ENCODE measurements at regions not wholly inside any gene's neighbourhood (a gene's known extent, or its start where the extent isn't known, plus 50 kb on each side); places are given as distances from the start of the nearest gene placed in this dataset.

DNA sequence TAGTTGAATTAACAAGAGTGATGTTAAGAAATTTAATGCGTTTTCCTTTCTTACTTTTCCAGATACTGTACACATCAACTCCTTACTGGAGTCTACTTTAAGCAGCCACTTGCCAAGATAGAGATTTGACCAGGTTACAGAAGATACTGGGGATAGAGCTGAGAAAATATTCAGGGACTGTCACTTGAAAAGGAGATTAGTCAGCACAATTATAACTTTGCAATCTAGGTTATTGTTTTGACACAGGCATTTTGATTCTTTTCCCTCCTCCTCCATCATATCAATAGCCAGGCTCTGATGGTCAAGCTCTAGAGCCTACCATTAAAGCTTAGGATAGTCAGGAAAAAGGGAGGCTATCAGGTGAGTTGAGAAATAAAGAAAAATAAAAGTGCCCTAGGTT lies 345.9 kb upstream of the ITGA1 start:
- Histone ChIP-seq H4K91ac (ENCODE audit: low read length) (no peak overlapping the region), H2AFZ (ENCODE audit: low read depth, low read length) (no peak overlapping the region), H3K79me1 (replicated peaks; ENCODE audit: low read length, poor library complexity, severe bottlenecking) (no peaks in the 10 kb centered on the region), H3K18ac (ENCODE audit: low read depth in 1 of 2, low read length in 2 of 2) (no peak overlapping the region), H3K4me3 (ENCODE audit: insufficient read depth in 1 of 2, low read depth in 1 of 2, low read length in 2 of 2) (no peak overlapping the region), H3K27me3 (ENCODE audit: control insufficient read depth in 1 of 2, insufficient read depth in 1 of 2, low read length in 2 of 2) (no peaks in the 10 kb centered on the region), H3K9ac (ENCODE audit: low read length) (no peak overlapping the region), H2BK12ac (ENCODE audit: low read length in 2 of 2) (no peak overlapping the region), H3K9me3 (ENCODE audit: control insufficient read depth, low read length) (no peaks in the 10 kb centered on the region), H2BK5ac (ENCODE audit: low read depth, low read length, poor library complexity, severe bottlenecking) (no peak overlapping the region), H3K4ac (ENCODE audit: low read depth in 1 of 2, low read length in 2 of 2) (no peak overlapping the region), H3K4me2 (ENCODE audit: low read length, poor library complexity, severe bottlenecking) (no peak overlapping the region), H2BK120ac (ENCODE audit: low read depth, low read length) (no peak overlapping the region), H3K36me3 (ENCODE audit: control insufficient read depth in 1 of 2, insufficient read depth in 2 of 2, low read depth in 1 of 2, low read length in 2 of 2) (no peaks in the 10 kb centered on the region), H2BK15ac (ENCODE audit: low read depth, poor library complexity, severe bottlenecking) (no peak overlapping the region), H4K8ac (ENCODE audit: low read length) (no peak overlapping the region), H3K23ac (ENCODE audit: low read length in 2 of 2) (no peak overlapping the region), H3K27ac (ENCODE audit: low read length, poor library complexity, severe bottlenecking) (no peak overlapping the region), H3K4me1 (ENCODE audit: control insufficient read depth, insufficient read depth, low read depth, low read length) (no peaks in the 10 kb centered on the region), H3K14ac (ENCODE audit: low read length in 2 of 2) (no peak overlapping the region), H2AK5ac (ENCODE audit: low read length, severe bottlenecking) (no peak overlapping the region)
- DNase-seq = no peak
- WGBS = no CpG with 5 or more reads among the region's 1 CpG

DNA sequence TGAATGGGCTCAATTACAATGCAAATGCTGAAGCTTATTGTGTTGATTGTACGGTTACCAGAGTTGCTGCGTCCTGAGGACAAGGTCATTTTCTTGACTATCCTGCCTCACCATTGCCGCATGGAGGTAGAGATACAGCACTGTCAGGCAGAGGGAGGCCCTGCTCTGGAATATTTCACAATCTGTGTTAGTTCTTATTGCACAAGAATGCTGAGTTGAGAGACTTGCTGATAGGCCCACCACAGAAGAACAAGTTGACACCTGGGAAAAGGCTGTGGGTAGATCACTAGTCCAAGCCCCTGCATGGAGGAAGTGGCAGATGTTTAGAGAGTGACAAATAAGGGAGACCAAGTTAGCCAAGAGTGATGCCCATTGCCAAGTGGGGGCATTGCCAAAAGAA lies 344.5 kb upstream of the ITGA1 start:
- no peak overlapping the region for H3K27ac ChIP-seq (ENCODE audit: low read length, poor library complexity, severe bottlenecking)
- no peak overlapping the region for H2AK5ac ChIP-seq (ENCODE audit: low read length, severe bottlenecking)
- no peak overlapping the region for H3K23ac ChIP-seq (ENCODE audit: low read length in 2 of 2)
- no peaks in the 10 kb centered on the region for H3K36me3 ChIP-seq (ENCODE audit: control insufficient read depth in 1 of 2, insufficient read depth in 2 of 2, low read depth in 1 of 2, low read length in 2 of 2)
- H3K27me3 ChIP-seq (ENCODE audit: control insufficient read depth in 1 of 2, insufficient read depth in 1 of 2, low read length in 2 of 2) = no peaks in the 10 kb centered on the region
- H2BK120ac ChIP-seq (ENCODE audit: low read depth, low read length) = no peak overlapping the region
- H3K14ac ChIP-seq (ENCODE audit: low read length in 2 of 2) = no peak overlapping the region
- no peak overlapping the region for H2BK15ac ChIP-seq (ENCODE audit: low read depth, poor library complexity, severe bottlenecking)
- DNase-seq = no peak
- no peak overlapping the region for H4K91ac ChIP-seq (ENCODE audit: low read length)
- H2BK5ac ChIP-seq (ENCODE audit: low read depth, low read length, poor library complexity, severe bottlenecking) = no peak overlapping the region
- no peak overlapping the region for H2AFZ ChIP-seq (ENCODE audit: low read depth, low read length)
- H3K4me2 ChIP-seq (ENCODE audit: low read length, poor library complexity, severe bottlenecking) = no peak overlapping the region
- H3K4me3 ChIP-seq (ENCODE audit: insufficient read depth in 1 of 2, low read depth in 1 of 2, low read length in 2 of 2) = no peak overlapping the region
- WGBS = 97% methylated on average over 3 of the region's 3 CpGs
- H3K18ac ChIP-seq (ENCODE audit: low read depth in 1 of 2, low read length in 2 of 2) = no peak overlapping the region
- no peaks in the 10 kb centered on the region for H3K4me1 ChIP-seq (ENCODE audit: control insufficient read depth, insufficient read depth, low read depth, low read length)
- H3K9me3 ChIP-seq (ENCODE audit: control insufficient read depth, low read length) = no peaks in the 10 kb centered on the region
- H2BK12ac ChIP-seq (ENCODE audit: low read length in 2 of 2) = no peak overlapping the region
- no peaks in the 10 kb centered on the region for H3K79me1 ChIP-seq (replicated peaks; ENCODE audit: low read length, poor library complexity, severe bottlenecking)
- no peak overlapping the region for H3K4ac ChIP-seq (ENCODE audit: low read depth in 1 of 2, low read length in 2 of 2)
- H4K8ac ChIP-seq (ENCODE audit: low read length) = no peak overlapping the region
- no peak overlapping the region for H3K9ac ChIP-seq (ENCODE audit: low read length)

DNA sequence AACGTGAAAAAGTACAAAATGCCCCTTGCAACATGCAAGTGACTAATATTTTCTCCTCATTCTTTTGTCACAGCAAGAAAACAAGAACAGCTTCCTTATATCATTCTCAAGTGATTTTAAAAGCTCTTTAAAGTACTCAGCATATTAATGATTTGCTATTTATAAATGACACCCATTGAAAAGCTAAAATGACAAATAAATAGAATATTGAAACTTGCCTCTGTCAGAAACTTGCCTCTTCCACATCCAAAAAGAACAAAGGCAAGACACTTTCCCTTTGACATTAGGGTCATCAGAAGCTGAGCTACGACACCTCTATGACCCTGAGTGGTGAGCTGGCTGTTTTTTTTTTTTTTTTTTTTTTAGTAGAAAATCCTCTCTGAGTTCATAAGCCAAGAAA lies 339.6 kb upstream of the ITGA1 start:
- Histone ChIP-seq H2BK120ac (ENCODE audit: low read depth, low read length) (no peak overlapping the region), H2BK5ac (ENCODE audit: low read depth, low read length, poor library complexity, severe bottlenecking) (no peak overlapping the region), H3K4me3 (ENCODE audit: insufficient read depth in 1 of 2, low read depth in 1 of 2, low read length in 2 of 2) (no peak overlapping the region), H2AFZ (ENCODE audit: low read depth, low read length) (no peak overlapping the region), H2BK15ac (ENCODE audit: low read depth, poor library complexity, severe bottlenecking) (no peak overlapping the region), H3K9ac (ENCODE audit: low read length) (no peak overlapping the region), H3K4me1 (ENCODE audit: control insufficient read depth, insufficient read depth, low read depth, low read length) (no peaks in the 10 kb centered on the region), H3K36me3 (ENCODE audit: control insufficient read depth in 1 of 2, insufficient read depth in 2 of 2, low read depth in 1 of 2, low read length in 2 of 2) (no peaks in the 10 kb centered on the region), H2AK5ac (ENCODE audit: low read length, severe bottlenecking) (no peak overlapping the region), H3K18ac (ENCODE audit: low read depth in 1 of 2, low read length in 2 of 2) (no peak overlapping the region), H3K4me2 (ENCODE audit: low read length, poor library complexity, severe bottlenecking) (no peak overlapping the region), H3K27me3 (ENCODE audit: control insufficient read depth in 1 of 2, insufficient read depth in 1 of 2, low read length in 2 of 2) (no peaks in the 10 kb centered on the region), H3K4ac (ENCODE audit: low read depth in 1 of 2, low read length in 2 of 2) (no peak overlapping the region), H3K14ac (ENCODE audit: low read length in 2 of 2) (no peak overlapping the region), H2BK12ac (ENCODE audit: low read length in 2 of 2) (no peak overlapping the region), H3K9me3 (ENCODE audit: control insufficient read depth, low read length) (no peaks in the 10 kb centered on the region), H4K91ac (ENCODE audit: low read length) (no peak overlapping the region), H3K27ac (ENCODE audit: low read length, poor library complexity, severe bottlenecking) (no peak overlapping the region), H3K23ac (ENCODE audit: low read length in 2 of 2) (no peak overlapping the region), H3K79me1 (replicated peaks; ENCODE audit: low read length, poor library complexity, severe bottlenecking) (no peaks in the 10 kb centered on the region), H4K8ac (ENCODE audit: low read length) (no peak overlapping the region)
- no peak for DNase-seq
- 41% methylated on average over 1 of the region's 2 CpGs for WGBS

DNA sequence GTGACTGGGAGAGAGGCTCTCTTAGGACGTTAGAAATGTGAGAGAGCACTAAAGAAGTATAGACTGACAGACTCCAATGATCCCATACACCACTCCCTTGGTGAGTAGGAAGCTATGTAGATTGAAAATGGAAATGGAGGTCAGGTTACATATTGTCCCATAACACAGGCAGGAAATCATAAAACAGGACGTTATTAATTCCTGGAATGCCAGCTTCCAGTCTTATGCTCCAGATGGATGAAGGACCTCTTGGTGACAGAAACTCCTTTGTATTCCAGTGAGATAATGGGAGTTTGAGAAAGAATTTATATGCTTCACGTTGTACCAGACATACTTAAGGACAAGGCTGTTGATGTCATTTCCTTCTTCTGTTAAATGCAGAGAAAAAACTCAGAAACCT lies 338.2 kb upstream of the ITGA1 start:
- Histone ChIP-seq H3K9ac (ENCODE audit: low read length) (no peak overlapping the region), H3K18ac (ENCODE audit: low read depth in 1 of 2, low read length in 2 of 2) (no peak overlapping the region), H3K4me1 (ENCODE audit: control insufficient read depth, insufficient read depth, low read depth, low read length) (no peaks in the 10 kb centered on the region), H3K27ac (ENCODE audit: low read length, poor library complexity, severe bottlenecking) (no peak overlapping the region), H4K8ac (ENCODE audit: low read length) (no peak overlapping the region), H2AK5ac (ENCODE audit: low read length, severe bottlenecking) (no peak overlapping the region), H2BK15ac (ENCODE audit: low read depth, poor library complexity, severe bottlenecking) (no peak overlapping the region), H3K4me3 (ENCODE audit: insufficient read depth in 1 of 2, low read depth in 1 of 2, low read length in 2 of 2) (no peak overlapping the region), H2BK12ac (ENCODE audit: low read length in 2 of 2) (no peak overlapping the region), H3K9me3 (ENCODE audit: control insufficient read depth, low read length) (no peaks in the 10 kb centered on the region), H2BK120ac (ENCODE audit: low read depth, low read length) (no peak overlapping the region), H3K23ac (ENCODE audit: low read length in 2 of 2) (no peak overlapping the region), H3K36me3 (ENCODE audit: control insufficient read depth in 1 of 2, insufficient read depth in 2 of 2, low read depth in 1 of 2, low read length in 2 of 2) (no peaks in the 10 kb centered on the region), H3K4ac (ENCODE audit: low read depth in 1 of 2, low read length in 2 of 2) (no peak overlapping the region), H3K79me1 (replicated peaks; ENCODE audit: low read length, poor library complexity, severe bottlenecking) (no peaks in the 10 kb centered on the region), H2BK5ac (ENCODE audit: low read depth, low read length, poor library complexity, severe bottlenecking) (no peak overlapping the region), H3K27me3 (ENCODE audit: control insufficient read depth in 1 of 2, insufficient read depth in 1 of 2, low read length in 2 of 2) (no peaks in the 10 kb centered on the region), H2AFZ (ENCODE audit: low read depth, low read length) (no peak overlapping the region), H3K4me2 (ENCODE audit: low read length, poor library complexity, severe bottlenecking) (no peak overlapping the region), H3K14ac (ENCODE audit: low read length in 2 of 2) (no peak overlapping the region), H4K91ac (ENCODE audit: low read length) (no peak overlapping the region)
- no peak for DNase-seq
- 50% methylated on average over 1 of the region's 3 CpGs for WGBS
